ENCODE measurements at regions not wholly inside any gene's neighbourhood (a gene's known extent, or its start where the extent isn't known, plus 50 kb on each side); places are given as distances from the start of the nearest gene placed in this dataset.
"Not testable (repeated sequence)": the region's sequence is repeated elsewhere in the genome, so short reads cannot be mapped to it uniquely, and the experiment has no call there.

DNA sequence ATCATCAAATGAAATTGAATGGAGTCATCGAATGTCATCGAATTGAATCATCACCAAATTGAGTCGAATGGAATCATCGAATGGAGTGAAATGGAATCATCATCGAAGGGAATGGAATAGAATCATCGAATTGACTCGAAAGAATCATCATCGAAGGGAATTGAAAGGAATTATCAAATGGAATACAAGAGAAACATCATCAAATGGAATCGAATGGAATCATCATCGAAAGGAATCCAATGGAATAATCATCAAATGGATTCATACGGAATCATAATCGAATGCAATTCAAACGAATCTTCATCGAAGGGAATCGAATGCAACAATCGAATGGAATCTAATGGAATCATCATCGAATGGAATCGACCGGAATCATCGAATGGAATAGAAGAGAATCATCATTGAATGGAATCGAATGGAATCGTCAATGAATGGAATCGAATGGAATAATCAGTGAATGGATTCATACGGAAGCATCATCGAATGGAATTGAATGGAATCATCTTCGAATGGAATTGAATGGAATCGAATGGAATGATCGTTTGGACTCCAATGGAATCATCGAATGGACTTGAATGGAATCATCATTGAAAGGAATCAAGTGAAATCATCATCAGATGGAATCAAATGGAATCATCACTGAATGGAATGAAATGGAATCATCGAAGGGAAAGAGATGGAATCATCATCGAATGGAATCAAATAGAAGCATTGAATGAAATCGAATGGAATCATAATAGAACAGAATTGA is 238.2 kb downstream of the SHCBP1 start:
- not testable (repeated sequence) for TF ChIP-seq POLR2AphosphoS5 (IDR thresholded peaks at IDR 0.05; ENCODE audit: insufficient read depth in 1 of 2, low read depth in 1 of 2); POLR2A (IDR thresholded peaks at IDR 0.05)

All from vagina (tissue), 2 donors.